Islet of Langerhans (tissue), 1 donor: ENCODE measurements at regions not wholly inside any gene's neighbourhood (a gene's known extent, or its start where the extent isn't known, plus 50 kb on each side); places are given as distances from the start of the nearest gene placed in this dataset.

Experiments
- FAIRE-seq: peaks from one replicate; lab custom pipeline; 2011; peaks lifted over from hg19 to GRCh38; lab: Jason Lieb, UNC

- no peak for FAIRE-seq
Observed at GRCh38 chr4:165612936-165613335, 234.1 kb downstream of the CPE start.

DNA sequence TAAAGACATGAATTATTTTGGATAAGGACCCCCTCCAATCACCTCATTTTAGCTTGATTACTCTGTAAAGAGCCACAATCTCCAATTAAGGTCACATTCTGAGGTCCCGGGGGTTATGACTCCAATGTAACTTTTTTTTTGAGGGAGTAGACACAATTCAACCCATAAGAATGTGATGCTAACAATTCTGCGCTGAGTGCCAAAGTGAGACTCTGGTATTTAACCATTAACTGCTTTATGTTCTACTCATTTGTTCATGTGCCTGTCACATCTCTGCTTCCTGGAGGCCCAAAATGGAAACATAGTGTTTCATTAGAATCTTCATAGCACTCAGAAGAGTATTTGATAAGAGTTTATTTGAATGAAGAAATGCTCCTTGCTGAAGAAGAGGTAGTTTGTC lies 234.8 kb downstream of the CPE start:
- no peak for FAIRE-seq

- FAIRE-seq = no peak
Observed at GRCh38 chr4:165620913-165621312, 242.1 kb downstream of the CPE start.

DNA sequence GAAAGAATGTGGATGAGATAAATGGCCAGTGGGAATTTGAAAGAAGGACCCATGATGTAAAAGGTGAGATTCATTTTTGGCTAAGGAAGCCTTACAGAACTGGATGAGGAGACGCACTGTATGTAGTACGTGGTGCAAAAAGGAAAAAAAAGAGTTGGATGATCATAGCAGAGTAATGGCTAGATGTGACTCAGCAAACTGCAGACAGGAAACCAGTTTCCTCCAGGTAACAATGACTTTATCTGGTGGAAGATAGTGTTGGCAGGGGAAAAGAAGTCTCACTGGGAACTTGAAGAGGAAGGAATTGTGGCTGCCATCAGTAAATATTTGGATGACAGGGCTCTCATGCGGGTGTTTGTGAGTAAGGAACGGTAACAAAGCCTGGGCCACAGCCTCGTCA lies 243.2 kb downstream of the CPE start:
- FAIRE-seq = no peak

DNA sequence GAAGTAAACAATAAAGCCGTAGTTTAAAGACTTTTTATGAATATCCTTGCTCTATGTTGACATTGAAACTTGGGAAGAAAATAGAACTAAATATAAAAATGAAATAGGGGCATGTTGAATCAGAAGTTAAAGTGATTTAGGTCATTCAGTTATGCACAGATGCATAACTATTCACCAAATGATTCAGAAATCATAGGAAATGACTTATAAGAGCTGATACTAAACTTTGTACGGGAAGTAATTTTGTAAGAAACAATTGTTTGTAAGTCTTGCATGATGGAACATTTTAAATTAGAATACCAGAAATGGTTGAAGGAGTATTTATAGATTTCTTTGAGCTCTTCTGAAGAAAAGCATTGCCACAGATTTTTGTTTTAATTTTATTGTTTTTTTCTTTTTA lies 246.5 kb downstream of the CPE start:
- FAIRE-seq = no peak

- FAIRE-seq = no peak
Observed at GRCh38 chr4:165626316-165626715, 246.7 kb upstream of the TLL1 start.

- no peak for FAIRE-seq
Observed at GRCh38 chr4:165627128-165627527, 245.9 kb upstream of the TLL1 start.

DNA sequence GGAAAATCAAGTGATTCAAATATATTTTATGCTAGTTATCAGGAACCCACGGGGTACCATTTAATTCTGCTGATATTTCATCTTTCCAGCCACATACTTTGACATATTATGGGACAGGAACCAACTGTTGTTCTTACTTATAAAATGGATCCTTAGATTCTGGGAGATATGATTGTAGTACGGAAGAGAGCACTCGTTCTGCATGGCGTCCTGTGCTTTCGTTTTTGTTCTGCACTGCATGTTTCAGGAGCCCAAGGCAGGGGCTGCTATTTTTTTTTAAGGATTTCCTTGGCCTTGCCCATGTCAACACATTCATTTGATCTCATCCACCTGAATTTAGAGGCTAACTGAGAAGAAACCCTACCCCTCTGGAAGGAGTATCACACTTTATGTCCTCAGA lies 245.5 kb upstream of the TLL1 start:
- FAIRE-seq = no peak

- no peak for FAIRE-seq
Observed at GRCh38 chr4:165628572-165628971, 244.5 kb upstream of the TLL1 start.

GRCh38 chr4:165630671-165631070 lies 242.4 kb upstream of the TLL1 start:
- no peak for FAIRE-seq

DNA sequence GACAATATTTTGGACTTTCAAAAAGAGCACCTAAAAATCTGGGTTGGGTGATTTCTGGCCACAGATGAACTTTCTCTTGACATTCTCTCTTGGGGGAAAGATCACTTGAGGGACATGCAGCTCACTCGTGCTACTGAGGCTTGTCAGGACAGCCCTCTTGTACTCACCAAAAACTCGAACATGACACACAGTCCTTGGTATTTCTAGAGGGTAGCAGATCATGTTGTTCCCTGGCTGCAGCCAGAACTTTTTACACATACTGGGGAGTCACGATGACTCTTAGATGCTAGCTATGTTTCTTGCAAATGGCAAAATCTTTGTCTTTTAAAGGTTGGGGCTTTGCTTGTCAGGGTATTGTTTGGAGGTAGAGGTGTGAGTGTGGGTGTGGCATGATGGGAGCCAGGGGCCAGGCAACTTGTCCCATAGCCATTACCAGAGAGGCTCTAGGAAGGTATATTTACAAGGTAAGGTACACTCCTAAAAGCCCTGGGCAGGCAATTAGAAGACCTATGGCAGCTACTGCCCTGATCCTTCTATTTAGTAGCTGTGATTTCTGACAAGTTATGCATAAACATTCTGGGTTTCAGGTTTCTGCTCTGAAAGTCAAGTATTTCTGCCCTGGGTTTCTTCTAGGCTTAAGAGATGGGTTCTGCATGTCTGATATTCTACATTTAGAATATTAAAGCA lies 241.7 kb upstream of the TLL1 start:
- no peak for FAIRE-seq

GRCh38 chr4:165631912-165632311 lies 241.1 kb upstream of the TLL1 start:
- no peak for FAIRE-seq

DNA sequence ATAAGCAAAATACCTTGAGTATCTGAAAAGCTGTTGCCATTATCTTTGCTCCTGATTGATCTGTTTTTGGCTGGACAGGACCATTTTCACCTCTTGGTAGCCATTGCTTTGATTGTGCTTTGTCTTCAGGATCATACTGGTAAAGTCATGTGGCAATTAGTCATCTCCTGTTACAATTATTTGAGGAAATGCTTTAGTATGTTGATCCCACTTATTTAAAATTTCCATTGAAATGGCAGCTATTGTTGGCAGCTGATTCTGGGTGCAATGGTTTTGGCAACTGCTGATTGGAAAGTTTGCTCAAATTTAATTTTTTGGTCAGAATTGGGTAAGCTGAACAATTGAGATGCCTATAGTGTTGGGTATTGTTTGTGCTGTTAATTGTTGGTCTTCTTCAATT lies 238.3 kb upstream of the TLL1 start:
- no peak for FAIRE-seq

- FAIRE-seq = no peak
Observed at GRCh38 chr4:165635381-165635780, 237.7 kb upstream of the TLL1 start.

DNA sequence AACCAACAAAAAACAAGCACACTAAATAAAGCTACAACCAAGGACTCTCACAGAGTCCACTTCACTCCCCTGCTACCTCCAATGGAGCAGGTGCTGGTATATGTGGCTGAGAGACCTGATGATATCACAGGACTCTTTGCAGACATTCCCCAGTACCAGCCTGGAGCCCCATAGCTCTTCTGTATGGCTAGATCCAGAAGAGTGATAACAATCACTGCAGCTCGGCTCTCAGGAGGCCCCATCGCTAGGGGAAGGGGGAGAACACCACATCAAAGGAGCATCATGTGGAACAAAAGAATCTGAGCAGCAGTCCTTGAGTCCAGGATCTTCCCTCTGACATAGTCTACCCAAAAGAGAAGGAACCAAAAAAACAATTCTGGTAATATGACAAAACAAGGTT lies 237.1 kb upstream of the TLL1 start:
- no peak for FAIRE-seq

- no peak for FAIRE-seq
Observed at GRCh38 chr4:165651901-165652300, 221.1 kb upstream of the TLL1 start.

DNA sequence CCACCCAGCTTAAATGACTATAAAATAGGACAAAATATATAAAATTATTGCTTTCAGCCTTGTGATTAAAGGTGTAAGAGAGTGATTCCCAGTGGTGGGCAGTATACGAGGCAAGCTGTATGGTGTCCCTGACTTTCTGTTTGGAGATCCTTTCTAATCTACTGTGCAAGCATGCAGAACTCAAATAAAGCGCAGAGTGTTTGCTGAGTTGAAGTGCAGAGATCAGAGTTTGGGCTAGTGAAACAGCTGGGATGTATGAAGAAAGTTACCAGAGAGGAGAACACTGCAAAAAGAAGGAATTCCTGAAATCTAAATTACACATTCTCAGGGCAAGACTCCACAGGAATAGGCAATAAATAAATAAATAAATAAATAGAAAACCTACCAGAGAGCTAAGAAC lies 218.5 kb upstream of the TLL1 start:
- no peak for FAIRE-seq

- no peak for FAIRE-seq
Observed at GRCh38 chr4:165656399-165656798, 216.6 kb upstream of the TLL1 start.

GRCh38 chr4:165656829-165657490 lies 216.1 kb upstream of the TLL1 start:
- no peak for FAIRE-seq

GRCh38 chr4:165662341-165662740 lies 210.7 kb upstream of the TLL1 start:
- FAIRE-seq = no peak

DNA sequence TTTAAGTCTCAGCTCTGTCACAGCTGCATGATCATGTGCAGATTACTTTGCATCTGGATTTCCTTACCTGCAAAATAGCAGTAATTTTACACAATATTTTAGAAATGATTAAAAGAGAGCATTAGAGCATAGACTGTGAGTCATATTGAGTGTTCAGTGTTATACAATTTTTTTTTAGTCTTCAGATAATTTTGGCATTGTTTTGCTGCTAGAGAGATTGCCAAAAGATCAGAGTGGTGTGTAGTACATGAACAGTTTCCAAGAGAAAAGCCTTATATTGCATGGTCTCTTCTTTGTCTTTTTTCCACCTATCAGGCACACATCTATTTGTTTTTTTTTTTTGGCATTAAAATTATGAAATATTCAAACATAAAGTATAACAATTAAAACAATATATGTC lies 209.6 kb upstream of the TLL1 start:
- no peak for FAIRE-seq

- no peak for FAIRE-seq
Observed at GRCh38 chr4:165666836-165667235, 206.2 kb upstream of the TLL1 start.

GRCh38 chr4:165667969-165668368 lies 205.1 kb upstream of the TLL1 start:
- no peak for FAIRE-seq

DNA sequence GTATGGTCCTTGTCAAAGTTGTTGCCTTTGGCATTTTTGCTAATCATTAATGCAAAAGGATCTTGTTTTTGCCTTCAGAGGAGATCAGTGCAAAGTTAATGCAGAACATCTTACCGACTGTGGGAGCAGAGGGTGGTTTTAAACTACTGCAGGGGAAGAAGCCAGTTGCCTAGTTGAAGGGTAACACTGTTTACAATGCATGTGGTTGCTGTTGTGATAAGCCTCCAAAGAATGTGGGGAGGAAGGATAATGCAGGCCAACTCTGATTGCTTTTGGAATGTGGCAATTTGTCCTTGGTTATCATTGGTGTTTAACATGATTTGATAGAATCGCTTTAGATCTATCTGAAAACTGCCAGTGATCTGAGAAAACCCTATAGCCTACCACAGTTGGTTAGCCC lies 204.3 kb upstream of the TLL1 start:
- no peak for FAIRE-seq
